ENCODE measurements at regions not wholly inside any gene's neighbourhood (a gene's known extent, or its start where the extent isn't known, plus 50 kb on each side); places are given as distances from the start of the nearest gene placed in this dataset.

GRCh38 chr13:86087244-86087643, 288.0 kb upstream of the SLITRK6 start:
- TF ChIP-seq CTCF (optimal IDR thresholded peaks at IDR 0.05 in 1 of 3, IDR thresholded peaks at IDR 0.05 in 1 of 3, conservative IDR thresholded peaks at IDR 0.05 in 1 of 3; ENCODE audit: extremely low read depth in 1 of 3, insufficient read depth in 2 of 3, low read length in 3 of 3) = no peak
- no peak for TF ChIP-seq EZH2 (IDR thresholded peaks at IDR 0.05; ENCODE audit: low read length)

Measured in keratinocyte (primary cell).